HG03095 (cell line): ENCODE measurements at regions not wholly inside any gene's neighbourhood (a gene's known extent, or its start where the extent isn't known, plus 50 kb on each side); places are given as distances from the start of the nearest gene placed in this dataset.
"Not testable (repeated sequence)": the region's sequence is repeated elsewhere in the genome, so short reads cannot be mapped to it uniquely, and the experiment has no call there.

Experiments
- ATAC-seq: cut with Tn5 transposase; IDR thresholded peaks from one replicate; pipeline ENCODE4 v1.9.1; 2021; ENCODE audit warnings: moderate library complexity; ENCODE audit not compliant: unreplicated experiment

DNA sequence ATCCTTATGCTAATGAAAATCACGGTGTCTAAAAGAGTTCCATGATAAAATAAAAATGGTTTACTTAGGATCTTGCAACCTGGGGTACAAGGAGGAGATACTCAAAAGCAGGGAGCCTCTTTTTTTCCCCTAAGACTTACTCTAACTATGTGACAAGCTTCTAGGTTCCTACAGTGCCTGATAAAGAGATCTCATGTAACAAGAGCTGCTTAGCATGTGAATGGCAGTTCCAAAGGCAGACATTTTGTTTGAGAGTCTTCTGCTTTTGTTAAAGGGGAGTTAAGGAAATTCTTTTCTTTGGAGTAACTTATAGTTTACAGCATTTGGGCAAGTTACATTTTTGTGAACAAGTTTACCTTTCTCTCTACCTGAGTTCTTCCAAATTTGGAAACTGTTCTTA lies 945.8 kb upstream of the ADGRB3 start:
- no peak for ATAC-seq

DNA sequence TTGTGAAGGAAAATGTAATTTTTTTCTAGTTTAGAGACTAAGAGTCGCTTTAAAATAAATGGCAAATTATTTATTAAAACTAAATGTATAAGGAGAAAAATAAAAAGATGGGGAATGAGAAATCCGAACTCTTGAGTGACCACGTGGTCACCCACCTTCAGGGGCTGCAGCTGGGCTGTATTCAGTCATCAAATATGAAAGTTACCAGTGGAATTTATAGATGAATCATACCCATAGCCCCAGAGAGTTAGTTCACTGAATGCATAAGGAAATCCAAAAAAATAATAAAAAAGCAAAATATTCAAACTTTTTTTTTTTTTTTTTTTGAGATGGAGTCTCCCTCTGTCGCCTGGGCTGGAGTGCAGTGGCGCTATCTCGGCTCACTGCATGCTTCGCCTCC lies 947.7 kb upstream of the ADGRB3 start:
- no peak for ATAC-seq

DNA sequence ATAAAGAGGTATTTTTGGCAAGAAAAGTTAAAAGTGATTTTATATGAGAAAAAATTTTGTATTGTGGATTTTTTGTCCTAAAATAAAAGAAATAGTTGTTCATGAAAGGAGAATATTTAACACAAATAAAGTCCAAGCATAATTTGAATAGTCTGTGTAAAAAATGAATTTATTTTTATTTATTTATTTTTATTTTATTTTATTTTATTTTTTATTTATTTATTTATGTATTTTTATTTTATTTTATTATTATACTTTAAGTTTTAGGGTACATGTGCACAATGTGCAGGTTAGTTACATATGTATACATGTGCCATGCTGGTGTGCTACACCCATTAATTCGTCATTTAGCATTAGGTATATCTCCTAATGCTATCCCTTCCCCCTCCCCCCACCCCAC lies 948.9 kb upstream of the ADGRB3 start:
- not testable (repeated sequence) for ATAC-seq

DNA sequence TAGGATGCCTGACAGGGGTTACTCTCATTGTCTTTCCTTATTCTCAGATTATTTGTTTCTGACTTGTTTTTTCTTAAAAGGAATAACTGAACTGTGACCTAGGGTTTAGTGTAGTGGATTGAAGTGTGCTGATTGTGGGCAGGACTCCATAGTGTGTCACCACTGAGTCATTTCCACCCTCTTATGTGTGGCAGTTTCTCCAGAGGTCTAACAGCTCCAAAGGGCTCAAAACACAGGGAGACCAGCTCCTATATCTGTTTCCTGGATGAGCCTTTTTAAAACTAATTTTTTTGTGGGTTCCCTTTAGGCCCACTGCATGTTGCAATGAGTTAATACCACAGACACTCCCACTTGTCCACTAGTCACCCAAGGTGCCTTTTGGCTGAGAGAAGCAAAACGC lies 951.1 kb upstream of the ADGRB3 start:
- no peak for ATAC-seq

DNA sequence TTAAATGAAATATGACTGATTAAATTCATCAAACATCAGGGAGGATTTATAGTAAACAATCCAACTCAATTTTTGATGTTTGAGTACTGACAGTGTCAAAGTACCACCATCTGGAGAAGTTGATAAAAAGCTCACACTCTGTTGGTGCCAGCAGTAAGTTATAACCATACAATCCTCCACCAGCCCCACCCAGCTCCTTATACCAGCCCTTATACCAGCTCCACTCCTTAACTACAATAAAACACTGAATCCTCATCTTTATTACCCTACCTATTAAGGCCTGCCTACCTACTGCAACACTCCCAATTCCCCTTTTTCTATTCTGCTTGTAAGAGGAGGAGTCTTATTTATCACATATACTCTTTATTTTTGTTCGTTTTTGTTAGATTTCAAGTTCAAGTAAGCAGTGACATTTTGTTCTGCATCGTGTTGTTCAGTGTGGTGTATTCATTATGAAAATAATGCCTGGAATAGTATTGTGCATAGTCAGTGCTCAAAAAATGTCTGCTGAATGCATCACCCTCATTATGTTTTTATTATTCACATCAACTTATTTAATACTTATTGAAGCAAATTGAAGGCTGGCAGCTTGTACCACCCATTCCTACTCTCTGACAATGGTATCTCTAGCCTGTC lies 954.7 kb upstream of the ADGRB3 start:
- ATAC-seq: no peak

DNA sequence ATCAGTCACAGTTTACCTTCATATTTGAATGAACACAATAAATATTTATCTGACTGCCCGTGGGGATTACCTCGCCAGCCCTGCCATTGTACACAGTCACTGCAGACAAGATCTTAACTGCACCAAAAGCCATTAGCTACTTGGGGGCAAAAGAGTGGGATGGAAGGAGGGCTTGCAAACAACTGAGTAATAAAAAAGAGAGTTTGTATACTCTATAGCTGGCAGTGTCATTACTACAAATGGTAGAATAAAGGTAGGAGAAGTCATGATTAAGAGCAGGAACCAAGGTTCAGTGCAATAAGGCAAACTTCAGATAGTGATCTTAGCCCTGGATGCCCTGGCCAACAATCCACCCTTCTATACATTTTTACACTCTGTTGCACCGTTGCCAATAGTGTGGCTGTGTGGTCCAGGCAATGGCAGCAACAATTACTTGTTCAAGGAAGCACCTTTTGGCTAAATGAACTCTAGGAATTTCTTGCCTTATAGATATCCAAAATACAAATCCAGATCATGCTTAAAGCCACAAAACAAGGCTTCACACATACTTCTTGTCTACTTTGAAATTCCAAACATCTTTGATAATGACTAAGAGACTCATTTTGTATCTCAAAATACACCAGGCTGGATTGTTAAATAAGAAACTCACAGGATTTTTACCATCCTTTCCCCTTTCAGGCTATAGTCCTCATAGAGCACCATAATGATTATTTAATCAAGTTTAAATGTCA lies 955.4 kb upstream of the ADGRB3 start:
- ATAC-seq: no peak

DNA sequence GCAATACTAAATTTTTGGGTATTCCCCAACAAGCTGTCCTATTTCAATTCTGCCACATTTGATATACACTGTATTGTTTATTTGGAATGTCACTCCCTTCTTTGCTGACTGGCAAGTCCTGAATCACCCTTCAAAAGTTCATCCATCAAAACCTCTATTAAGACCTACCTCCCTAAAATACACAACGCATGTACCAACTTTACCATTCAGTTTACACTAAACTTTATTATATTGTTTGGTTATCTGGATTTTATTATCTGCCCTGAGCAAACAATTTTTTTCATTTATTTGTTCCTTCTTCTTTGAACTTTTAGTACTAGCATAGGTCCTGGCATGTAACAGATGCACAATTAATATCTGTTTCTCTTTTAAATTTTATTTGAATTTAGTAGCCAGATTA lies 958.2 kb upstream of the ADGRB3 start:
- ATAC-seq: no peak

DNA sequence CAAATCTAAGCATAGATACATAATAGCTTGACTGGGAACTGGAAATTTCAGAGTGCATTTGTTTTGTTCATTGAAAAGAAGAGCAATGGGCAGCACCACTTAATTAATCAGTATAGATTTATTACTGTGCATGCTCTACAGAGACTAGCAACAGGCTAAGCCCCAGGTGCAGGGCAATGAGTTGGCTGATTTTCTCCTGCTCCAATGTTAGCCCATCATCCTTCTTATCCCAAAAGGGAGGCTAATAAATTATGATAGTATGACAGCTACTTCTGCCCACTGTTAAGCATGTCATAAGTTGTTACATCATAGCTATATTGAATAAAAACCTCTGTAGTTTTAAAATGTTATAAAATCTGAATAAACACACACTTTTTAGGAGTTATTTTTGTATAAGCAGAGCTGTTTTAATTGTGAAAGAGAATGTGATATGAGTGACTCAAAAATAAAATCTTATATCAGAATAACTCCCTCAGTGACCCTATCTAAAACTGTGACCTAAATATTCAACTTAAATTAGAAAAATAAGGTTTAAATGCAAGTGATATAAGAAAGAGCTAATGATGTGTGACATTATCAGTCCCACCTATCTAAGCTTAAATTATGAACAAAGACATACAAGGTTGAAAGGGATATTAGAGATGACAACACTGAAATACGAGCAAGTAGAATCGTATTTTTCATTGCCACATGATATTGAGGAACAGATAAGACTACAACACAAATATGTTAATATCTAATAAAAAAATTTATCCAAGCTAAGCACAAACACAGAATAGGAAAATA lies 967.3 kb upstream of the ADGRB3 start:
- ATAC-seq: no peak

DNA sequence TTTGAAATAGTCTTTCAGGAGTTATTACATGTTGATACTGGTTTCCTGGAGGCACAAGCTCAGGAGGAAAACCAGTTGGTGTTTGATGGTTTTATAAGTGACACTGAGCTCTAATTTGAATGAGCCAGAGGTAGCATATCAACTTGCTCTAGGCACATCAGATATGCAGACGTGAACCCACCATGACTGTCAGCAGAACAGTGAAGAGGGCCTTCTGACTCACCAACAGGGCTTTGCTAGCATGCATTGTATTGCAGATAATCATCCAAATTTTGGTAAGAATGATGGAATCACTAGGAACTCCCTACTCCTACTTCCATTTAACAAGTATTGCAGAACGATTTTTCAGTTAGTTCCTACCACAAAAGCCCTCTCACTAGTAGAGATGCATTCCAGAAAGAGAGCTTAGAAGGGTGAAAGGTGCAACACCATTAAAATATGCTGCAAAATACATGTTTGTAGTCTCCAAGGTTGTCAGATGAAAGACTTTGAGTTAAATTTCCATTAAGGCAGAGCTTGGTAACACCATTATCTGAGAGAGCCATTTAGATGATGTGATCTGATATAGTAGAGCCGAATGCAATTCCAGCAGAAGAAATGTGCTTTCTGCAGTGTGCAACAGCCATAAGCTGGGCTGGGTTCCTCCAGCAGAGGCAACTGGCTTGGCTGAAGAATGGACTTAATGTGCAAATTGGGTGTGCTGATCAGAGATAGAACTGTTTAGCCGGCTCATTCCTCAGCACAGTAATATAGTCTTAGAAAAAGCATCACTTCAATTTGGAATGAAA lies 968.7 kb upstream of the ADGRB3 start:
- no peak for ATAC-seq

DNA sequence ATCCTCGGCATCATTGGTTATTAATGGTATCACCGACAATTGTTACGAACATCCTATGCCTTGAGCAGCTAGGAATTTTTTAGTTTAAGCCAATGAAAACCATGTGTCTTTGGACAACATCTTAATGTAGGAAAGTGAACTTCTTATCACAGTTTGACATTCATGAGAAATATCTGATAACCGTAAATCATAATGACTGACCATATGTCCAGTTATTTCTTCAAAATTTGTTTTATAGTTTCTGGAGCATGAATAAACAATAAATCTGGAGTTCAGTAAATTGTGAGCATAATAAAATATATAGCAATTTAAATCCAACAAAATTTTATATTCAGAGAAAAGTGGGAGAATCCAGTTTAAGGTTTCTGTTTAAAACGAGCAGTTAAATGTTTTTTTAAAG lies 970.1 kb upstream of the ADGRB3 start:
- no peak for ATAC-seq

DNA sequence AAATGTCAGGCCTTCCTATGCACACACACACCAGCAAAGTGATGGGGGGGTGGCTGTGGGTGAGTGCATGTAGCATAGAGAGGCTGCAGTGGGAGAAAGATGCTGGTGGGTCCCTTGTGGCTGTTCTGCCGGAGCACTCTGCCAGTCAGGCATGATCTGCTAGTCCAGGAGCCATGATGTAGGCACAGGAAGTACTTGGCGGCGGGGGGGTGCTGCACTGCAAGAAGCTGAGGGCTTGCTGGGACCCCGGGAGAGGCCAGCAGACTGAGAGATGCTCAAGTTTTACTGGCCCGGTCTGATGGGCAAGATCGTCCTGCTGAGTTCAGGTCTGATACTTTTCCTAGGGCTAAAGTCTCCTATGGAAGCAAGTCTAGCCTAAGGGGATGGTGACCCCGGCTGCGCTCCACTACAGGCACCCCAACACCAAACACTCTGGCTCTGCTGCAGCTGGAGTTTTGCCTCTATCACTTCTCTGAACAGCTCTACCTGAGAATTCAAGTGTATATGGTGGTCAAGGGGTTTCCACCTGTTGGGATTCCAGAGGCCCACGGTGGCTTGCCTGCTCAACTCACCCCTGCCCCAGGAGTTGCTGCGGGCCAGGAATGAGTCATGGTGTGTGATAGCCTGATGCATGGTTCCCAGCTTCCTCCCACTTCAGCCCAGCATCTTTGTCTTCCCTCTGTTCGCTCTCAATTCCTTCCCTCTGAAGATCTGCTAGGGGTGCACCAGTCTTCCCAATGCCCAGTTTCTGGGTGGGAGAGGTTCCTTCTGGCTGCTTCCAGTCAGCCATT lies 971.8 kb upstream of the ADGRB3 start:
- ATAC-seq: no peak

DNA sequence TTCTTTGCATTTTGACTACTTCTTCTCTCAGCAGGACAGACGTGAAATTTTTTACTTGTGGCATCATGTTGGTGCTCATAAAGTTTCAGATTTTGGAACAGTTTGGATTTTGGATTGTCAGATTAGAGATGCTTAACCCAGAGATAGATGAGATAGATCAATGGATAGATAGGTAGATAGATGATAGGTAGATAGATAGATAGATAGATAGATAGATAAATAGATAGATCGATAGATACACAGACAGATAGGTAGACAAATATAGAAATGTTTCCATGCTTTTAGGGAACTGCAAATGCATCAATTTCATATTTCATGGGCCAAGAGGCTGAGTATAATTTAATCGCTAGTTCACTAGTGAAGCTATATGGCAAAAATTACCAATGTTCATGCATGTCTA lies 981.5 kb upstream of the ADGRB3 start:
- ATAC-seq: no peak

DNA sequence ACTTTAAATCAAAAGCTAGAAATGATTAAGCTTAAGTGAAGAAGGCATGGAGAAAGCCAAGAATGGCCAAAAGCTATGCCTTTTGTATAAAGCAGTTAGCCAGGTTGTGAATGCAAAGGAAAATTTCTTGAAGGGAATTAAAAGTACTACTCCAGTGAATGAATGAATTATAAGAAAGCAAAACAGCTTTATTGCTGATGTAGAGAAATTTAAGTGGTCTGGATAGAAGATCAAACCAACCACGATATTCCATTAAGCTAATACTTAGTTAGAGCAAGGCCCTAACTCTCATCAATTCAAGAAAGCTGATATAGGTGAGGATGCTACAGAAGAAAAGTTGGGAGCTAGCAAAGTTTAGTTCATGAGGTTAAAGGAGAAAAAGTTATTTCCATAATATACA lies 988.5 kb upstream of the ADGRB3 start:
- no peak for ATAC-seq

DNA sequence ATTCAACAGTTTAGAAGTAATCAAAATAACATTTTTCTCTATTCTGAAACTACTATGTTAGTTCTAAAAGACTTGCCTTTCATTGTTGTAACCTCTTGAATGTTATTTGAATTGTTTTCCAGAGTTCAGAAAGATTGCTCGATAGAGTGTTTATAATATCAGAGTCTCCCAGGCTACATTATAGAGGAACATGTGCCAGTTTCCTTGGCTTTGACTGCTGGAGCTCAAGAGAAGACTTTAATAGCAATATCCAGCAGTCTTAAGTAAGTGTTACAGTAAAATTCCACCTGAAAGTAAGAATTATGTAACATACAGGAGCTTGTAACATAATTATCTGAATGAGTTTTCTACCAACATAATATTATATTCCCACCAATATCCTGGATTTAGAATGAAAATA lies 991.8 kb upstream of the ADGRB3 start:
- no peak for ATAC-seq

DNA sequence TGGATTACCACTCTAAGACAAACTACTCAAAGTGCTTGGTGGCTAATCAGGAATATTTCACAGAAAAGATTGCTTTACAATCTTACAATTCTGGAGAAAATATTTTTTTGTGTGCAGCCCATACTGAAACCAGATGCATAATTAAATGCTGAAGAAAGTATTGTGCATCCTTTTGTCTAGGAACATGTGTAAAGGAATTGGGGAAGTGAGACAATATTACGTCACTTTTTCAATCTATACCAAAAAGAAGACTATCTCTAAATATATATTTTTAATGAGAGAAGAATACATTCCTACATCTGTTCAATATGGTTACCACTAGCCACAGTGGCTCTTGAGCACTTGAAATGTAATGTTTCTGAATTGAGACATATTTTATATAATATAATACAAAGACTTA lies 992.5 kb upstream of the ADGRB3 start:
- ATAC-seq: no peak

DNA sequence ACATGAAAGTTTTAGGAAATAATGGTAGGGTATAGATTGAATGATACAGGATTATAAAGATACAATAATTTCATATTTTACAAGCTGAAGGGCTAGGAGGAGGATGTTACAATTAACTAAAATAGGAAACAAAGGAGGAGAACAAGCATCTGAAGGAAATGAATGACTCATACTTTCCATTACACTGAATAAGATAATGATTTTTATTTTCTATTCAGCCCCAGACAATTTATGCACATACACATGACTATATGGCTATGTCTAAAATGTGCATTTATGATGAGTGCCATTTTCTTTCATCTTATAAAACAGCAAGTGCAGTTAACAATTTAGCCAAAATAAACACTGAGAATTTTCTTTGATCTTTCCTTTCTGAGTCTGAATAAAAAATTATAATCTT lies 994.6 kb upstream of the ADGRB3 start:
- no peak for ATAC-seq

DNA sequence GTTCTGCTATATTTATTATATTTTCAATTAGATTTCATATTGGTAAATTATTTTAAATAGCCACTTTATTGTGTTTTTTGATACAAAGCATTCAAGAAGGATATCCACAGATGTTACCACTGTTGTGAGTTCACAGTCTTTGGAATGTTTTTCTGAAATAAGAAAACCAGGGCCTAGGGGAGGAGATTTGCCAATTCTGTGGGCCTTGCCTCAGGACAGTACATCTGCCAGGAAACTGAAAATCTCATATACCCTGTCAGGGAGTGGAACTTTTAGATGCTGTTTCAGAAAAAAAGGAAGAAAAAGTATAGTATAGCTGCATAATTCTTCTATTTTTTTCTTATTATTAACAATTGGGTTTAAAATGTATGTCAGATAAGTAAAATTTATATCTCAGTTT lies 995.9 kb upstream of the ADGRB3 start:
- no peak for ATAC-seq

DNA sequence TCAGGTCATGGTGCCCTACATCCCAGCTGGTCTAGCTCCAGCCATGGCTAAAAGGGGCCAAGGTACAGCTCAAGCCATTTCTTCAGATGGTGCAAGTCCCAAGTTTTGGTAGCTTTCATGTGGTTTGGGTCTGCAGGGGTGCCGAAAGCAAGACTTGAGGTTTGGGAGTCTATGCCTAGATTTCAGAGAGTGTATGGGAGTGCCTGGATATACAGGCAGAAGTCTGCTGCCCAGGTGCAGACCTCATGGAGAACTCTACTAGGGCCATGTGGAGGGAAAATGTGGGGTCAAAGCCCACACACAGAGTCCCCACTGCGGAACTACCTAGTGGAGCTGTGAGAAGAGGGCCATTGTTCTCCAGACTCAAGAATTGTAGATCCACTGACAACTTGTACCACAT lies 1000.9 kb upstream of the ADGRB3 start:
- no peak for ATAC-seq

DNA sequence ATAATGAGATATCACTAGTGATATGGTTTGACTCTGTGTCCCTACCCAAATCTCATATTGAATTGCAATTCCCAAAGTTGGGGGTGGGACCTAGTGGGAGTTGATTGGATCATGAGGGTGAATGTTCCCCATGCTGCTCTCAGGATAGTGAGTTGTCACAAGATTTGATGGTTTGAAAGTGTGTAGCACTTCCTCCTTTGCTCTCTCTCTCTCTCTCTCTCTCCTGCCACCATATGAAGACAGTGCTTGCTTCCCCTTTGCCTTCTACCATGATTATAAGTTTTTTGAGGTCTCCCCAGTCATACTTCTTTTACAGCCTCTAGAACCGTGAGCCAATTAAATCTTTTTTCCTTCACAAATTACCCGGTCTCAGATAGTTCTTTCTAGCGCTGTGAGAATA lies 1002.0 kb upstream of the ADGRB3 start:
- ATAC-seq: no peak

DNA sequence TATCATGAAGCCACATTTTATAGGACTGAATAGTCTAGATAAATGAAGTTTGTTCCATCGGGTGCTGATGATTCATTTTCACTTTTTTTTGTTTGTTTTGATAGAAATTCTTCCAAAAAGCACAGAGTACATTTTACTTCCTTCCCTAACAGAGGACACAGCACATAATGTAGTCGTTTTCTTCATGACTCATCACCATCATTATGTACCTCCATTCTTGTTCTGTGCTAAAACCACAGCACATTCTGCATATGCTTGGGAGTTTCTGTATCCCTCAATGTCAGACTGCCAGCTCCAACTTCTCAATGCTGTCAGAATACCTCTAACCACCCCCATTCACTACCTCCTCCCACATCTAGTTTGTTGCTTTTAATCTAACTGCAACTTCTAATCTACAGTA lies 1004.9 kb upstream of the ADGRB3 start:
- no peak for ATAC-seq

DNA sequence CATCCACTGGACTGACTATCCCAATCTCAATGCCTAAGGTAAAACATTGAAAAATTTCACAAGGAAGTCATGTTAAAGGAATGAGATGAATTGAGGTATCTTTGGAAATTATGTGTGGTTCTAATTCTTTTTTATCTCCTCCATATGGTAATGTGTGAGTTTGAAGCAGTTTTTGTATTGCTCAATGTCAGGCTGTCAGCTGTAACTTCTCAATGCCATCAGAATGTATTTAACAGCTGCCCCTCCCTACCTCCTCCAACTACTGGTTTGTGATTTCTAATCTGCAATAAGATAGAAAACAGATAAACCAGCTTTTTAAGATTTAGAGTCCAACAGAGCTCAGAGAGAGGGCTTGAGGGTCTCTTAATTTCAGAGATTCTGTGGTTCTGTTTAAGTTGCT lies 1005.8 kb upstream of the ADGRB3 start:
- no peak for ATAC-seq
